ENCODE measurements at regions not wholly inside any gene's neighbourhood (a gene's known extent, or its start where the extent isn't known, plus 50 kb on each side); places are given as distances from the start of the nearest gene placed in this dataset.
A peak's percentile ranks its signal among the peaks of the same experiment; 100 is the strongest.
"Not testable (repeated sequence)": the region's sequence is repeated elsewhere in the genome, so short reads cannot be mapped to it uniquely, and the experiment has no call there.

DNA sequence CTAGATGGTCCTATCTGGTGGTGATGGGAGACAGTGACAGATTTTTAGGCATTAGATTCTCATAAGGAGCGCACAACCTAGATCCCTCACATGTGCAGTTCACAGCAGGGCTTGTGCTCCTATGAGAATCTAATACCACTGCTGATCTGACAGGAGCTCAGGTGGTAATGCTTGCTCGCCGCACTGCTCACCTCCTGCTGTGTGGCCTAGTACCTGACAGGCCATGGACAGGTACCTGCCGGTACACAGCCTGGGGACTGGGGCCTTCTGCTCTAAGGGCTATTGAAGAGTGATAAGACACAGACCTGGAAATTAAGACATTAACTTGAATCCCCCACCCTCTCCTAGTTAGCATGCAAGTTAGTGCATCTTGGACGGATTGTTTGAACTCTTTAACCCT is 64.4 kb downstream of the KLRB1 start:
- DNase-seq (ENCODE audit: low read depth in 3 of 3): not testable (repeated sequence)

DNA sequence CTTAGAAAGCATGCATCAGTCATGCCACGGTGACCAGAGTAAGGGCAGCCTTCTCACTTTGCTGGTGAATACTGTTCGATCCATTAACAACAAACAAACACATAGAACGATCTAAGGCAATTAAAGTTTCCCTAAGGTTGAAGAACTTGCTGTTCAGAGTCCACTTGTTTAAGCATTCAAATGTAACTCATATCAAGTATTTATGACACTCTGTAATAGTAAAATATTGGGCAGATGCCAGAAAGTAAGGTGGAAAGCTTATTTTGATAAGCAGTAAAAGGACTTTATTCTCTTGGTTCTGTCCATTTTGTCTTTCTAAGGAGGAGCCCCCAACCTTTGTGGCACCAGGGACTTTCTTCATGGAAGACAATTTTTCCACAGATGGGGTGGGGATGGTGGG is 64.9 kb downstream of the KLRB1 start:
- DNase-seq (ENCODE audit: low read depth in 3 of 3): not testable (repeated sequence)

DNA sequence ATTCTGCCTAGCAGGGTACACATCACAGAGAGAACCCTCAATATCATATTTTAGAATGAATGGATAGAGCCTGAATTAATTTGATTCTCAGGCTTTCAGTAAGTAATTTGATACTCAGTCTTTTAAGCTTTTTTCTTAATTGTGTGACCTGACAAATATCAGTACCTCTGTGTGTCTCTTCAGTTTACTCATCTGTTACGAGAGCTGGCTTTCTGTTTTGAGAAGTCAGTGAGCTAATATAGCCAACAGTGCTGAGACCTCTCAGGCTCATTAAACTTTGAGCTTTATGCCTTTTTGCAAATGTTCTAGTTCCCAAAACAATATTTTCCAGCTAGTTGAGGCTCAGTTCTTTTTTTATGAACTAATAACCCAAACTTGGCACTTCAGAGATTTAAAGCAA is 91.8 kb downstream of the KLRB1 start:
- not testable (repeated sequence) for DNase-seq (ENCODE audit: low read depth in 3 of 3)

DNA sequence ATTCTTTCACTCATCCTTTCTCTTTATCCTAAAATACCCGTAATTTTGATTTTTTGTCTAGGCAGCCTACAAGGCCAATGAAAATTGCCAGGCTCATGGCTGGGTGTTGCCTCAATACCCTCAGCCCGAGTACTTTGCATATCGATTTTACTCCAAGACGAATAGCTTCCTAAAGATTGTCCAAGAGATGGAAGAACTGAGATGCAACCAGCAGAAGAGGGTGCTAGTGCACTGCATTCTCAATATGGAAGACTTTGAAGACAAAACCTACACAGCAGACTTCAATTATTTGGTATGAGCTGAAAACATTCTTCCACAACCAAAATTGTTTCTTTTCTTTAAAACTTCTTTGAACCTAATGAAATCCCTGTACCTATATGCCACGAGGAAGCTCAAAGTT is 95.0 kb downstream of the KLRB1 start:
- not testable (repeated sequence) for DNase-seq (ENCODE audit: low read depth in 3 of 3)

DNA sequence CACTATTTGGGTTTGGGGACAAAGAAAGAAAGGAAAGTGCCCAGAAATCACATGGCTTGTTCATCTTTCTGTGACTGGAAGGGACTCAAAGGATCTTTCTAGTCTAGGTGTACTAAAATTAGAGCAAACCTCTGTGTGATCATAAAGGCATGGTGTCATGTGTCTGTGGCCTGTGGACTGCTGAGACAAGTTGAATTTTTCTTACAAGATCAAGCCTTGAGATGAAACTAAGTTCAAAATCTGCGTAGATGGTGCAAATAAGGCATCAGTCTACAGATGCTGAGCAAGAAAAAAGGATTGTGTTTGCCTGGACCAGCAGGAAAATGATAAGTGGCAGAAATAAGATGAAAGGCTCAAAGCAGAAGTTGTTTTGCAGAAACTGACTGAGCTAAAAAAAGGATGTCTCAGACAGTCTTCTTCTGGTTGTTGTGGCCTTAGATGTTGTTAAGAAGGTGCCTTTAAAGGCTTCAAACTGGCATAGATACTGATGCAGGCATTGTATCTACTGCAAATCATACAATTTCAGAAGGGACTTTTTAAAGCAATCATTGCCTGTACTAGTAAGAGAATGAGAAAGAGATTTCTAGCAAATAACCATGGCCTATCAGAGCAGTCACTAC is 97.2 kb downstream of the KLRB1 start:
- not testable (repeated sequence) for DNase-seq (ENCODE audit: low read depth in 3 of 3)

DNA sequence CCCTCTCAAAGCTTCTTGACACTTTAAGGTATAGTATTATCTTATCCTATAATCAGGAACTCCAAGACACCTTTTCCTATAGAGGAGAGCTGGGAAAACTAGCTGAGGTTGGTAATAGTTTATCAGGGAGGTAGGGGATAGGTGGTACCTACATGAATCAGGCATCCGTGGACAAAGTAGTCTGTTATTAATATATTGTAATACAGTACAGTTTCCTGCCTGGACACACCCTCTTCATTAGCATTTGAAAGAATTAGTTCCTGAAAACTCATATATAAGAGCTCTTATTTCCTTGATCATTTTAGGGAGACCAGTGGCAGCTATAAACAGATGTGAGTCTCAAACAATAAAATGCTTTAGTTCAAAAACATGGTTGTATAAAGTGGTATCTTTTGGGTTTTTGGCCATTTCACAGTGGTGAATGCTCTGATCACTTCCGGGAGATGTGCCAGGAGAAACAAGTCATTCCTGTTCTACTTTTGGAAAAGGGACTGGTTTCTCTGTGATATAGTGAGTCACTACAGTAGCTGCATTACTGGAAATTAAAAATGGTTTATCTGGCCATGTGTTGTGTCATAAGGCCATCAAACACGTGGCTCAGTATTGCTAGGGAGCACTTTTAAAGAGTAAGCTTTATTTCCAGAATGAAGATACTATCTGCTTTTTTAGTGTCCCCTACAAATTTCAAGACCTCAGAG is 98.1 kb downstream of the KLRB1 start:
- DNase-seq (ENCODE audit: low read depth in 3 of 3): no peak

DNA sequence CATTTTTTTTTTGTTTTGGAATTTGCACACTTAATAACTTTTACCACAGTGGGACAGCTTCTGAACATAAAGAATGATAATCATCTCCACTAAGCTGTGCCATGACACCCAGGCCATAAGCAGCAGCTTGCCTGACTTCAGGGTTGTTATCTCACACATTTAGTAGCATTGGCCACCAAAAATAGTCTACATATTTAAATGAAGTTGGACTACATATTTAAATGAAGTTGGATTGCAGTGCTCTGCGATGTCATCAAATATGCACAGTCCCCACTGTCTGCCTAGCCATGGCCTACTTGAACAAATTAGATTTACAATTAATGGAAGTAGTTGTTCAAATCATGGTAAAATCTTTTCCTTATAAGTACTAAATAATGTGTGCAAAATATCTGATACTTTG is 101.0 kb downstream of the KLRB1 start:
- no peak for DNase-seq (ENCODE audit: low read depth in 3 of 3)

DNA sequence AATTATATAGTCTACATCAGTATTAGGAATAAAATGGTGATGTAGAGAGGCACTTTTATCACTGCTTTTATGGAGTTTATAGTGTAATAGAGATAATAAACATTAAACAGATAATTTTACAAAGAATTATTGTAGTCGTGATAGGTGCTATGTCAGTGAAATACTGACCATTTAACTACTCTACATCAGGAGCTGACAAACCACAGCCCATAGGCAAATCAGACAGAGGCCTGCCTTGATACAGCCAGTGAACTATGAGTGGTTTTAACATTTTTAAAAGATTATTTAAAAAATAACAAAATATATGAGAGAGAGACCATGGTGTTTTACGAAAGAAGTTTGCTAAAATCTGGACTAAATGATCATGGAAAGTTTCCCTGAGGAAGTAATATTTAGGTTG is 104.3 kb downstream of the KLRB1 start:
- not testable (repeated sequence) for DNase-seq (ENCODE audit: low read depth in 3 of 3)

DNA sequence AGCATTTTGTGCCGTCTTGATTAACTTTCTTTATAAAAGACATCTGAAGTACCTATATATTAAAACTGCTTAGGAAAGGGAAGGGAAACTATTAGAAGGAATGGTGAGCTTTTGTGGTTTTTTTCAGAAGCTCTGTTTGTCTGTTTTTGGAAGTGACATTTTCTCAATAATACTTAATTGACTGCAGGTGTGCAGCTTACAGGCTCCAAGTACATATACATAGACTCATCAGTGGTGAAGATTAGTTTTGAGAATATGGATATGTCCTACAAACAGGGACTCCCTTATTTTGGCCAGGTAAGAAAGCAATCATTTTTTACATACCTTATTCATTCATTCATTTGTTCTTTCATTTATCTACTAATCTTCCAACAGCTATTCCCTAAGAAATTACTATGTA is 104.9 kb downstream of the KLRB1 start:
- not testable (repeated sequence) for DNase-seq (ENCODE audit: low read depth in 3 of 3)

DNA sequence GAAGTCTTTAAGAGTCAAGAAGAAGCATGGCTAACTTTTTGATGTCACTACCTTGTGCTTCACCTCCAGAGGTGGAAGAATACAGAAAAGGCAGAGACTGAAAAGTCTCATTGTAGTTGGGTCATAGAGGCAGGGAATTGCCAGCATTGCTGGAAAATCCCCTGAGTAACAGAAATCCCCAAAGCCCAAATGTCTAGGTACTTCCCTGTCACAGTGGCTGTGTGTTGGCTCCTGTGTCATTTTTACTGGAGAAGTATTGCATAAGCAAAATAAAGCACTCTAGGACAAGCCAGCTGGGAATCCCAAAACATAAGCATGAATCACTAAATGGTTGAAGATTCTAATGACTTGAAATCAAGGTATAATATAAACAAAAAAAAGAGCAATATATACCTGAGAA is 114.4 kb downstream of the KLRB1 start:
- not testable (repeated sequence) for DNase-seq (ENCODE audit: low read depth in 3 of 3)

DNA sequence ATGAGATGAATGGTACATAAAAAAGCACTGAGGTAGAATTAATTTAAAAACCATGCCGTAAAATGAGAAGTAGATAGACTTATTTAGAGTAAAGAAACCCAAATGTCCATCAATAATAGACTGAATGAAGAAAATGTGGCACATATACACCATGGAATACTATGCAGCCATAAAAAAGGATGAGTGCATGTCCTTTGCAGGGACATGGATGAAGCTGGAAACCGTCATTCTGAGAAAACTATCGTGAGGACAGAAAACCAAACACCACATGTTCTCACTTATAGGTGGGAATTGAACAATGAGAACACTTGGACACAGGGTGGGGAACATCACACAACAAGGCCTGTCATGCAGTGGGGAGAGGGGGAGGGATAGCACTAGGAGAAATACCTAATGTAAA is 126.4 kb downstream of the KLRB1 start:
- DNase-seq (ENCODE audit: low read depth in 3 of 3): not testable (repeated sequence)

DNA sequence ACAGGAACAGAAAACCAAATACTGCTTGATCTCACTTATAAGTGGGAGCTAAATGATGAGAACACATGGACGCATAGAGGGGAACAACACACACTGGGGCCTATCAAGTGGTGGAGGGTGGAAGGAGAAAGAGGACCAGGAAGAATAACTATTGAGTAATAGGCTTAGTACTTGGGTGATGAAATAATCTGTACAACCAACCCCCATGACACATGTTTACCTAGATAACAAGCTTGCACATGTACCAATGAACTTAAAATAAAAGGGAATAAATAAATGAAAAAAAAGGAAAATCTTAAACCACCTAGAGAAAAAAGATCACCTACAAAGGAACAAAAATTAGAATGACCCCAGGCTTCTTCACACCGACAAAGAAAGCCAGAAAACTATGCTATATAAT is 133.5 kb downstream of the KLRB1 start:
- not testable (repeated sequence) for DNase-seq (ENCODE audit: low read depth in 3 of 3)

DNA sequence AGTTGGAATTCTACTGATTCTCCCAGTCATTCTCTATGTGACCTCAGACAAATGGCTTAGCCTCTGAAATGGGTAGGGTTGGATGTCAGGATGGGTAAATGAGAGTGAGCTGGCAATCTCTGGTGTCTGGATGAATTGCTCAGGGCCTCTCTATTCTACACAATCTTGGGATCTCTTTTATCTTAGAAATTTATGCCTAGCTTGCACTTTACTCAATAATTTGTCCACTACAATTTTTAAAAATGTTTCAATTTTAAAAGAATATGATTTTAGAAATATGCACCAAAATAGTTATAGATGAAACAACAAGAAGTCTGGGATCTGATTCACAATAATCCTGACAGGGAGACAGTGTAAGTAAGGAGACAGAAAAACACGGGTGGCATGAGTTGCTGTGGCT is 134.1 kb downstream of the KLRB1 start:
- not testable (repeated sequence) for DNase-seq (ENCODE audit: low read depth in 3 of 3)

DNA sequence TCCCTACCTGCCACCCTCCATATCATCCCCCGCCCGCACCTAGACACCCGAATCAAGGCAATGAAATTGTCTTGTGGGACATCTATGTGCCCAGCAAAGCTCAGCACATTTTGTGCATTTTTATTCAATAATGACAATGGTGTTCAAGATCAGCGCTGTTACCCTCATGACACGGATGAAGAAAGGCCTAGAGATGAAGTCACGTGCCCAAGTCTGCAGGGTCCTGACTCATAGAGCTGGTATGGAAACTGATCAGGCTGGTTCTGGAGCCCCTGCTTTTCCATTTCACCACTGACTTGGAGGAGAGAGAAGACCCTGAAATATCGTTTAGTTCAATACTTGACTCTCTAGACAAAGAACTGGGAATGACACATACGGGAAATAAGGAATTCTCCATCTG is 136.2 kb downstream of the KLRB1 start:
- not testable (repeated sequence) for DNase-seq (ENCODE audit: low read depth in 3 of 3)

DNA sequence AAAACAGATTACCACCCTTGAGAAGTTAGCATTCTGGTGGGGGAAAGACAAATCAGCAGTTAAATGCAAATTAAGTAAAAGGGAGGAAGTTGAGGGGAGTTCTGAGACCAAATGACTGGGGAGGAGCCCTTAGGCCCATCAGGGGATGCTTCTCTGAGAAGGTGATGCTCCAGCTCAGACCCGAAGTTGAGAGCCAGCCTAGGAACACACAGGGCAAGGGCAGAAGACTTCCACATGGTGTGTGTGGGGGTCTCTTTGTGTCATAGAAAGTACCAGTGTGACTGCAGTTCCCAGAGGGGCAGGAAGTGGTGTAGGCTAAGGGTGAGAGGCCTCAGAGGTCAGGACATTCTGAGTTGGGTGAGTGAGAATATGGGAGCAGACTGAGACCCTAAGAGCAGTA is 137.3 kb downstream of the KLRB1 start:
- DNase-seq (ENCODE audit: low read depth in 3 of 3): not testable (repeated sequence)

DNA sequence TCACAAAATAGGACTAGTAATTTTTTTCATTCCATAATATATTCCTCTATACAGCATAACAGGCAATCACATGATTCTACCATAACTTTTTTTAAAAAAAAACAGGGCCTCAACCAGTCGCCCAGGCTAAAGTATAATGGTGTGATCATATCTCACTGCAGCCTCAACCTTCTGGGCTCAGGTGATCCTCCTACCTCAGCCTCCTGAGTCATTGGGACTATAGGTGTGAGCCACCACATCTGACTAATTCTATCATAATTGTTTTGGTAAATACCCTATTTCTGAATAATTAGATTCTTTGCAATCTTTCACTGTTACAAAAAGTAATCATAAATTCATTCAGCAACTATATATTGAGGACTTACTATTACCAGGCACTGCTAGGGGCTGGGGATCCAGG is 137.8 kb downstream of the KLRB1 start:
- DNase-seq (ENCODE audit: low read depth in 3 of 3): not testable (repeated sequence)

DNA sequence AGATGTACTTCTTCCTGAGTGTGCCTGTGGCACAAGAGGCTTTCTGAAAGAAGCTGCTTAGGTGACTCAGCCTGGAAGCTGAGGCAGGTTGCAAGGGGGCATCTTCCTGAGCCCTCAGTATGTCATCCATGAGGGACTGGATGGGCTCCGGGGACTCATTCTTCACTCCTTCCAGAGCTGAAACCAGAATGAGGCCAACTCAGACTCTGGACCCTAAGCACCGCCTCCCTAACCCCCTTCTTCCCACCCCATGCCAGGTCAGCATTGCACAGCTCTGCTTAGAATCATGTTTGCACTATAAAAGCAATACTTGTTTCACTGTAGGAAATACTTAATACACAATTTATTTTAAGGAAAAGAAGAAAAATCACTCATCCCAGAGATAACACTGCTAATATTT is 138.3 kb downstream of the KLRB1 start:
- DNase-seq (ENCODE audit: low read depth in 3 of 3): not testable (repeated sequence)

DNA sequence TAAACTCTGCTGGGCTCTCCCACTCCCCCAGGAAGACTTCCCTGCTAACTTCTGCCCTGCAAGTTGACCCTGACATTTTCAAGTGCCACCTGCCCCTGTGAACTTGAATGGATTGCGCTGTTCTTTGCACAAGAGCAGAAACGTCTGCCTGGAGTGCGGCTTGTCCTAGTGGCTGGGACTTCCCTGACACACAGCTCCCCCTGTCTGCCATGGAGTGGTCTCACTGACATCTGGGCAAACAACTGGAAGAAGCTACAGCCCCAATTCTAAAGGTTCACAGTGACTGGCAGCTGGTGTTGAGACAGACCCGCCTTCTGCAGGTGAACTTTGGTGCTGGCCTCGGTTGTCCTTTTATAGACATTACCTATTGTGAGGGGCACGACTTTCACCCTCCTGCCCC is 138.7 kb downstream of the KLRB1 start:
- peak in 1 of 3 experiments; percentile 37 for DNase-seq (ENCODE audit: low read depth in 3 of 3)

DNA sequence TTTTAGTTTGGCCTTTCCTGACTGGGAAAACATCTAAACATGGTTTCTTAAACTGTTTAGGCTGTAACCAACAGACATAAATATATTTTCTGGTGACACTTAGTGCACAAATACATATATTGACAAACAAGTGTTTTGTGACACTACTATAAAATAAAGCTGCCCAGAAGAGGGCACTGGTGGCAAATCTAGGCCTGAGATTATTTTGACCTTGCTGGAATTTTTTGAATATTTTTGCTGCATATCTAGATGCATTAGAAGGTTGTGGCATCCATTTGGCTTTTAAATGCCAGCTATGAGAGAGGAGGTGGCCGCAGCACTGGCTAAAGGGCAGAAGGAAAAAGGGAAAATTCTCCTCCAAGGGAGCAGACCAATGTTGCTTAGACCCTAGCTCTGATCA is 139.6 kb downstream of the KLRB1 start:
- DNase-seq (ENCODE audit: low read depth in 3 of 3): not testable (repeated sequence)

DNA sequence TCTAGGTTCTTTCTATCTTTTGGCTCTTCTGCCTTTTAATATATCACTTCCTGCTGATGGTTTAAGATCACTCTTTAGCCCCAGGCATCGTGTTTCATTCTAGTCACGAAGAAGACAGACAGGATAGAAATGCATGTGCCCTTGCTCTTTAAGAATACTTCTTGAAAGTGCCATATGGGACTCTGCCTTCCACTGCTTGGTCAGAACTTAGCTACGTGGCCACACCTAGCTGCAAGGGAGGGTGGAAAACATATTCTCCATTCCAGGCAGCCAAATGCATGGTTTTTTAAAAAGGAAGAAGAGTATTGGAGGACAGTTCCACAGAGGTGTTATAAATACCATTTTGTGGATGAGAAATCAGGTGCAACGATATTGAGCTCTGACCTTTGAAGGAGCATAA is 143.3 kb downstream of the KLRB1 start:
- DNase-seq (ENCODE audit: low read depth in 3 of 3): no peak

DNA sequence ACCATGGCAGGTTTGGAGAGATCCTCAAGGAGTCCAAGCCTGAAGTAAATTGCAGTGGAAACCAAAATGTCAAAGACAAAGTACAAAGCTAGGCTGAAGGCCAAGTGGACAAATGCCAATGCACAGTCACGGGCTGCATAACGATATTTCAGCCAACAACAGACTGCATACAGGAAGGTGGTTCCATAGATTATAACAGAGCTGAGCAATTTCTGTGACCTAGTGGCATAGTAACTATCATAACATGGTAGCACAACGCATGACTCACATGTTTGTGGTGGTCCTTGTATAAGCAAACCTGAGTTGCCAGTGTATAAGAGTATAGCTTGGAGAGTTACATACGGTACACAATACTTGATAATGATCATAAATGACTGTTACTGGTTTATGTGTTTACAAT is 152.2 kb downstream of the KLRB1 start:
- not testable (repeated sequence) for DNase-seq (ENCODE audit: low read depth in 3 of 3)

DNA sequence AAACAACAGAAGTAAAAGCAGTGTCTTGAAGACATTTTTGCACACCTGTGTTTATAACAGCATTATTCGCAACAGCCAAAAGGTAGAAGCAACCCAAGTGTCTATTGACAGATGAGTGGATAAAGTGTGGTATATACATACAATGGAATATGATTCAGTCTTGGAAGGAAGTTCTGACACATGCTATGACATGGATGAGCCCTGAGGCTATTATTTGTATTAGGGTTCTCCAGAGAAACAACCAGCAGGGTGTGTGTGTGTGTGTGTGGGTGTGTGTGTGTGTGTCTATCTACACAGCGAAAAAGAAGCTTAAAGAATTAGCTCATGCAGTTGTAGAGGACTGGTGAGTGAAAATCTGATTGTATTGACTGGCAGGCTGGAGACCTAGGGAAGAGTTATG is 153.7 kb downstream of the KLRB1 start:
- not testable (repeated sequence) for DNase-seq (ENCODE audit: low read depth in 3 of 3)

DNA sequence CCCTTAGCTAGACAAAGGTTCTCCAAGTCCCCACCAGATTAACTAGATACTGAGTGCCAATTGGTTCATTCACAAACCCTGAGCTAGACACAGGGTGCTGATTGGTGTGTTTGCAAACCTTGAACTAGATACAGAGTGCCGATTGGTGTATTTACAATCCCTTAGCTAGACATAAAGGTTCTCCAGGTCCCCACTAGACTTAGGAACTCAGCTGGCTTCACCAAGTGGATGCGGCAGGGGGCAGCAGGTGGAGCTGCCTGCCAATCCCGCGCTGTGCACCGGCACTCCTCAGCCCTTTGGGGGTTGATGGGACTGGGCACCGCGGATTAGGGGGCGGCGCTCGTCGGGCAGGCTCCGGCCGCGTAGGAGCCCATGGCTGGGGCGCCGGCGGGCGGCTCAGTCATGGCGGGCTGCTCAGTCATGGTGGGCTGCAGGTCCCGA is 157.6 kb downstream of the KLRB1 start:
- DNase-seq (ENCODE audit: low read depth in 3 of 3): peak in 1 of 3 experiments; percentile 19

Measured in stimulated activated CD4-positive, alpha-beta T cell treated with anti-CD3 and anti-CD28 coated beads, TNF-alpha, amount 100 ng/mL, for 24 hours (primary cell).